Ishikawa (cell line): ENCODE measurements at regions not wholly inside any gene's neighbourhood (a gene's known extent, or its start where the extent isn't known, plus 50 kb on each side); places are given as distances from the start of the nearest gene placed in this dataset.

Experiments used
- CEBPB ChIP-seq: IDR thresholded peaks from 2 replicates; pipeline ENCODE4 v1.6.1; 2012
- CREB1 ChIP-seq: IDR thresholded peaks from 2 replicates; pipeline ENCODE4 v1.6.1; 2012; ENCODE audit warnings: low read depth
- EGR1 ChIP-seq: IDR thresholded peaks from 2 replicates; pipeline ENCODE4 v1.6.1; 2012
- EP300 ChIP-seq: IDR thresholded peaks from 2 replicates; pipeline ENCODE4 v1.6.1; 2012; ENCODE audit warnings: borderline replicate concordance
- FOXM1 ChIP-seq: IDR thresholded peaks from 2 replicates; pipeline ENCODE4 v1.6.1; 2012; ENCODE audit warnings: low read depth, borderline replicate concordance
- MAX ChIP-seq: IDR thresholded peaks from 2 replicates; pipeline ENCODE4 v1.6.1; 2012
- NFIC ChIP-seq: IDR thresholded peaks from 2 replicates; pipeline ENCODE4 v1.6.1; 2012
- RAD21 ChIP-seq: IDR thresholded peaks from 2 replicates; pipeline ENCODE4 v1.6.1; 2012; ENCODE audit warnings: low read depth
- REST ChIP-seq: IDR thresholded peaks from 2 replicates; pipeline ENCODE4 v1.6.1; 2012; ENCODE audit warnings: low read depth, mild to moderate bottlenecking
- TAF1 ChIP-seq: IDR thresholded peaks from 2 replicates; pipeline ENCODE4 v1.6.1; 2012; ENCODE audit warnings: low read depth, mild to moderate bottlenecking
- TCF12 ChIP-seq: IDR thresholded peaks from 2 replicates; pipeline ENCODE4 v1.6.1; 2012; ENCODE audit warnings: low read depth
- TEAD4 ChIP-seq: IDR thresholded peaks from 2 replicates; pipeline ENCODE4 v1.6.1; 2012
- USF1 ChIP-seq: IDR thresholded peaks from 2 replicates; pipeline ENCODE4 v1.6.1; 2012
- YY1 ChIP-seq: IDR thresholded peaks from 2 replicates; pipeline ENCODE4 v1.6.1; 2012; ENCODE audit warnings: low read depth
- ZBTB7A ChIP-seq: IDR thresholded peaks from 2 replicates; pipeline ENCODE4 v1.6.1; 2012; ENCODE audit warnings: low read depth

- TF ChIP-seq TAF1 (no peak), USF1 (no peak)
These were observed 265.4 kb downstream of the EN1 start for GRCh38 chr2:118582058-118582457.

- TF ChIP-seq REST (no peak), EGR1 (no peak), EP300 (no peak), MAX (no peak), TCF12 (no peak), RAD21 (no peak), TEAD4 (no peak), CREB1 (no peak), YY1 (no peak), CEBPB (no peak), USF1 (no peak), ZBTB7A (no peak), NFIC (no peak), TAF1 (no peak), FOXM1 (no peak)
These were observed 266.8 kb downstream of the EN1 start for GRCh38 chr2:118580651-118581050.

- TF ChIP-seq NFIC (no peak), REST (no peak), ZBTB7A (no peak), MAX (no peak), FOXM1 (no peak), TAF1 (no peak), USF1 (no peak), TEAD4 (no peak)
These were observed 267.3 kb downstream of the EN1 start for GRCh38 chr2:118580107-118580506.

- TF ChIP-seq MAX = no peak
- TF ChIP-seq CEBPB = no peak
- TF ChIP-seq USF1 = no peak
- TF ChIP-seq ZBTB7A = no peak
- TF ChIP-seq EGR1 = no peak
- TF ChIP-seq NFIC = no peak
These were observed 270.2 kb downstream of the EN1 start for GRCh38 chr2:118577202-118577601.

- TF ChIP-seq YY1 (no peak), CEBPB (no peak), USF1 (no peak), TEAD4 (no peak), REST (no peak), EP300 (no peak), RAD21 (no peak), TAF1 (no peak), MAX (no peak), EGR1 (no peak), ZBTB7A (no peak), FOXM1 (no peak), NFIC (no peak), TCF12 (no peak), CREB1 (no peak)
These were observed 271.2 kb downstream of the EN1 start for GRCh38 chr2:118576109-118576855.
